SK-N-MC (cell line): ENCODE measurements at regions not wholly inside any gene's neighbourhood (a gene's known extent, or its start where the extent isn't known, plus 50 kb on each side); places are given as distances from the start of the nearest gene placed in this dataset.

Source experiments
- EZH2 ChIP-seq: fragments of 200-600 bp; sonication (generic); IDR thresholded peaks from one replicate; pipeline ENCODE4 v1.6.1; 2017; ENCODE audit warnings: antibody characterized with exemption
- FOXP2 ChIP-seq: optimal IDR thresholded peaks from 2 replicates; pipeline ENCODE3; 2011; ENCODE audit warnings: mild to moderate bottlenecking, moderate library complexity; ENCODE audit not compliant: insufficient read depth; ENCODE audit errors: extremely low read length, control extremely low read depth
- POLR2AphosphoS5 ChIP-seq: IDR thresholded peaks from 2 replicates; pipeline ENCODE4 v1.6.1; 2012; ENCODE audit warnings: mild to moderate bottlenecking, low read depth, low read length, borderline replicate concordance

GRCh38 chr4:56219447-56219846, 167.8 kb downstream of the AASDH start:
- TF ChIP-seq POLR2AphosphoS5 (no peak), EZH2 (no peak), FOXP2 (no peak)
